PC-3 (cell line): ENCODE measurements at regions not wholly inside any gene's neighbourhood (a gene's known extent, or its start where the extent isn't known, plus 50 kb on each side); places are given as distances from the start of the nearest gene placed in this dataset.
A peak's percentile ranks its signal among the peaks of the same experiment; 100 is the strongest.

ENCODE experiments used
- ATAC-seq: fragments of 200-7000 bp; cut with Tn5 transposase; 2 replicates; pipeline ENCODE4 v1.9.1; 2020; ENCODE audit warnings: mild to moderate bottlenecking, moderate library complexity
- BruUV-seq: library from RNA; stranded (reverse); fragments of 400-500 nt; replicated peaks from 2 replicates; lab custom pipeline; 2021; lab: Mats Ljungman, UMichigan
- CTCF ChIA-PET: fragments of 300-600 bp; sonication (Branson Sonifier 250); formaldehyde crosslinking; loops from one replicate; lab custom pipeline; 2022; ENCODE audit warnings: antibody characterized with exemption; lab: Charles Lee
- POLR2A ChIA-PET: fragments of 300-600 bp; sonication (Branson Sonifier 250); formaldehyde crosslinking; loops from one replicate; lab custom pipeline; 2022; ENCODE audit warnings: antibody characterized with exemption; ENCODE audit not compliant: unreplicated experiment; lab: Charles Lee
- DNase-seq: peaks from one replicate; pipeline ENCODE4 v3.0.0-alpha.2; 2015
- H2AFZ ChIP-seq: fragments of 300-600 bp; sonication (generic); 2 replicates; pipeline ENCODE4 v1.6.0; 2016; ENCODE audit warnings: antibody characterized with exemption, low read length
- H3F3A ChIP-seq: fragments of 300-600 bp; sonication (generic); one replicate; pipeline ENCODE4 v1.6.0; 2017; ENCODE audit warnings: antibody characterized with exemption, low read length, control low read depth, mild to moderate bottlenecking; ENCODE audit not compliant: unreplicated experiment
- H3K27ac ChIP-seq: fragments of 300-600 bp; sonication (generic); 2 replicates; pipeline ENCODE4 v1.5.1; 2016; ENCODE audit warnings: mild to moderate bottlenecking, low read length
- H3K27me3 ChIP-seq: fragments of 300-600 bp; sonication (generic); 2 replicates; pipeline ENCODE4 v1.6.1; 2016; ENCODE audit warnings: low read length, mixed read lengths
- H3K36me3 ChIP-seq: fragments of 300-600 bp; sonication (generic); 2 replicates; pipeline ENCODE4 v1.6.1; 2016; ENCODE audit warnings: low read depth, mixed run types, low read length, mixed read lengths
- H3K4me1 ChIP-seq: fragments of 300-600 bp; sonication (generic); 2 replicates; pipeline ENCODE4 v1.5.1; 2016; ENCODE audit warnings: low read length; ENCODE audit not compliant: insufficient read depth
- H3K4me2 ChIP-seq: fragments of 300-600 bp; sonication (generic); 2 replicates; pipeline ENCODE4 v1.6.0; 2016; ENCODE audit warnings: low read length
- H3K4me3 ChIP-seq: fragments of 300-600 bp; sonication (generic); 2 replicates; pipeline ENCODE4 v1.5.1; 2016; ENCODE audit warnings: mild to moderate bottlenecking, low read length, mixed read lengths
- H3K79me2 ChIP-seq: fragments of 300-600 bp; sonication (generic); 2 replicates; pipeline ENCODE4 v1.6.1; 2017; ENCODE audit warnings: low read length, mixed read lengths
- H3K9ac ChIP-seq: fragments of 300-600 bp; sonication (generic); 2 replicates; pipeline ENCODE4 v1.6.0; 2016; ENCODE audit warnings: mild to moderate bottlenecking, low read length
- H3K9me2 ChIP-seq: fragments of 300-600 bp; sonication (generic); replicated peaks from 2 replicates; pipeline ENCODE4 v1.6.1; 2016; ENCODE audit warnings: mixed run types, low read length, mixed read lengths
- H3K9me3 ChIP-seq: fragments of 300-600 bp; sonication (generic); 2 replicates; pipeline ENCODE4 v1.6.1; 2016; ENCODE audit warnings: low read length, mixed read lengths
- H4K20me1 ChIP-seq: fragments of 300-600 bp; sonication (generic); 2 replicates; pipeline ENCODE4 v1.6.1; 2016; ENCODE audit warnings: low read length, mixed read lengths
- CTCF ChIP-seq: fragments of 300-600 bp; sonication (generic); conservative IDR thresholded peaks from 2 replicates; pipeline ENCODE4 v1.5.1; 2017; ENCODE audit warnings: antibody characterized with exemption, low read depth, mild to moderate bottlenecking, low read length
- EZH2 ChIP-seq: fragments of 300-600 bp; sonication (generic); IDR thresholded peaks from one replicate; pipeline ENCODE4 v1.6.1; 2017; ENCODE audit warnings: antibody characterized with exemption, mild to moderate bottlenecking, low read length; ENCODE audit not compliant: unreplicated experiment
- EZH2phosphoT487 ChIP-seq: fragments of 300-600 bp; sonication (generic); IDR thresholded peaks from 2 replicates; pipeline ENCODE4 v1.6.1; 2018; ENCODE audit warnings: mild to moderate bottlenecking, antibody characterized with exemption, low read length, borderline replicate concordance
- intact Hi-C: fragments of 100-400 bp; cut with micrococcal nuclease; formaldehyde crosslinking; loops from 2 replicates; pipeline ENCODE4 v1.9.0; 2023

- POLR2A ChIA-PET = no interaction called here
- no peaks in the 10 kb centered on the region for H3K79me2 ChIP-seq
- H3K9ac ChIP-seq = no peak overlapping the region
- intact Hi-C loops = no loop called here
- H2AFZ ChIP-seq = no peak overlapping the region
- H3K4me2 ChIP-seq = no peak overlapping the region
- peaks cover 4% of the 10 kb centered on the region; the same call in 1 of the 2 replicates for H3K4me1 ChIP-seq
- no peak for TF ChIP-seq EZH2
- TF ChIP-seq EZH2phosphoT487 = no peak
- TF ChIP-seq CTCF = no peak
- H3K4me3 ChIP-seq = no peak overlapping the region
- CTCF ChIA-PET = no interaction called here
- H3F3A ChIP-seq = no peaks in the 10 kb centered on the region
- DNase-seq = no peak
- no peaks in the 10 kb centered on the region for H3K36me3 ChIP-seq
- H3K9me3 ChIP-seq = no peaks in the 10 kb centered on the region
- no TSS peak for BruUV-seq
- H3K27ac ChIP-seq = no peak overlapping the region
- no peaks in the 10 kb centered on the region for H4K20me1 ChIP-seq
- no peaks in the 10 kb centered on the region for H3K27me3 ChIP-seq
- ATAC-seq = no peak
- no peaks in the 10 kb centered on the region for H3K9me2 ChIP-seq
Observed at GRCh38 chr4:38610966-38611431, 53.0 kb upstream of the KLF3 start.

GRCh38 chr4:38611676-38612075 lies 52.3 kb upstream of the KLF3 start:
- intact Hi-C loops = no loop called here
- no peaks in the 10 kb centered on the region for H3K36me3 ChIP-seq
- ChIA-PET POLR2A (no interaction called here), CTCF (no interaction called here)
- no peak for TF ChIP-seq CTCF
- TF ChIP-seq EZH2phosphoT487 = no peak
- TF ChIP-seq EZH2 = no peak
- H3F3A ChIP-seq = no peaks in the 10 kb centered on the region
- H4K20me1 ChIP-seq = no peaks in the 10 kb centered on the region
- no peak for DNase-seq
- H3K9ac ChIP-seq = no peak overlapping the region
- H3K4me3 ChIP-seq = no peak overlapping the region
- no peaks in the 10 kb centered on the region for H3K9me2 ChIP-seq
- H2AFZ ChIP-seq = no peak overlapping the region
- H3K9me3 ChIP-seq = no peaks in the 10 kb centered on the region
- H3K79me2 ChIP-seq = no peaks in the 10 kb centered on the region
- peaks cover 4% of the 10 kb centered on the region; the same call in 1 of the 2 replicates for H3K4me1 ChIP-seq
- H3K27ac ChIP-seq = no peak overlapping the region
- H3K4me2 ChIP-seq = no peak overlapping the region
- ATAC-seq = no peak
- H3K27me3 ChIP-seq = no peaks in the 10 kb centered on the region
- no TSS peak for BruUV-seq

GRCh38 chr4:38612646-38613414 lies 51.2 kb upstream of the KLF3 start:
- TF ChIP-seq CTCF (no peak), EZH2phosphoT487 (no peak), EZH2 (no peak)
- no peak overlapping the region for H3K9ac ChIP-seq
- H2AFZ ChIP-seq = no peak overlapping the region
- no peaks in the 10 kb centered on the region for H3K9me3 ChIP-seq
- H3F3A ChIP-seq = no peaks in the 10 kb centered on the region
- CTCF ChIA-PET = no interaction called here
- BruUV-seq = no TSS peak
- ATAC-seq = no peak
- no peaks in the 10 kb centered on the region for H3K9me2 ChIP-seq
- POLR2A ChIA-PET = no interaction called here
- peak; percentile 8 for DNase-seq
- peaks cover 4% of the 10 kb centered on the region; the same call in 1 of the 2 replicates for H3K4me1 ChIP-seq
- no peaks in the 10 kb centered on the region for H3K79me2 ChIP-seq
- intact Hi-C loops = no loop called here
- no peak overlapping the region for H3K4me2 ChIP-seq
- H3K36me3 ChIP-seq = no peaks in the 10 kb centered on the region
- H3K27me3 ChIP-seq = no peaks in the 10 kb centered on the region
- no peak overlapping the region for H3K4me3 ChIP-seq
- H4K20me1 ChIP-seq = no peaks in the 10 kb centered on the region
- no peak overlapping the region for H3K27ac ChIP-seq
